Lung (tissue), 11 donors: ENCODE measurements at regions not wholly inside any gene's neighbourhood (a gene's known extent, or its start where the extent isn't known, plus 50 kb on each side); places are given as distances from the start of the nearest gene placed in this dataset.

Experiments
- ATAC-seq: fragments of 200-7000 bp; cut with Tn5 transposase; one replicate; pipeline ENCODE4 v1.9.1; 2020; ENCODE audit warnings: moderate number of reproducible peaks; ENCODE audit not compliant: insufficient read depth, low FRiP score
- DNase-seq, 3 donors: peaks; one replicate each; pipeline ENCODE4 v3.0.0-alpha.2; 2013 to 2017
- H3K27ac ChIP-seq, 2 donors: one replicate each; pipeline ENCODE4 v1.5.1; 2013; ENCODE audit warnings: mild to moderate bottlenecking in 2 of 2, moderate library complexity in 2 of 2, control low read depth in 1 of 2, inconsistent platforms in 1 of 2, low read depth in 1 of 2, low read length in 1 of 2
- H3K27me3 ChIP-seq, 3 donors: one replicate each; pipeline ENCODE4 v1.5.1; 2013; ENCODE audit warnings: low read length in 2 of 3; ENCODE audit not compliant: control insufficient read depth in 3 of 3, insufficient read depth in 3 of 3
- H3K36me3 ChIP-seq, 4 donors: one replicate each; pipeline ENCODE4 v1.5.1; 2013; ENCODE audit warnings: low read length in 4 of 4, mild to moderate bottlenecking in 1 of 4, moderate library complexity in 1 of 4; ENCODE audit not compliant: control insufficient read depth in 4 of 4, insufficient read depth in 4 of 4
- H3K4me1 ChIP-seq, 5 donors: one replicate each; pipeline ENCODE4 v1.5.1; 2013; ENCODE audit warnings: low read length in 5 of 5, mild to moderate bottlenecking in 2 of 5, moderate library complexity in 1 of 5; ENCODE audit not compliant: control insufficient read depth in 5 of 5, insufficient read depth in 5 of 5
- H3K4me3 ChIP-seq: one replicate; pipeline ENCODE4 v1.5.1; 2013; ENCODE audit warnings: mild to moderate bottlenecking, control low read depth, moderate library complexity
- H3K9ac ChIP-seq, 2 donors: one replicate each; pipeline ENCODE4 v1.5.1; 2013; ENCODE audit warnings: low read length in 2 of 2, control low read depth in 1 of 2; ENCODE audit not compliant: insufficient read depth in 1 of 2
- H3K9me3 ChIP-seq, 4 donors: one replicate each; pipeline ENCODE4 v1.5.1; 2013; ENCODE audit warnings: low read length in 3 of 4, mild to moderate bottlenecking in 1 of 4, moderate library complexity in 1 of 4; ENCODE audit not compliant: control insufficient read depth in 4 of 4, insufficient read depth in 3 of 4
- CTCF ChIP-seq: IDR thresholded peaks from 2 replicates; pipeline ENCODE4 v1.5.1; 2012; ENCODE audit warnings: mild to moderate bottlenecking; ENCODE audit errors: control extremely low read depth, extremely low read depth
- WGBS, 2 donors: extraction: QIAGEN DNeasy Blood & Tissue Kit; methylation state at CpG; one replicate each; pipeline ENCODE4 v1.1.7; 2013; 5-methylcytosine and 5-hydroxymethylcytosine counted together
- donor health status: control.
- donor health status: control.
- donor health status: Bipolar disorder and iron deficiency.
- donor health status: healthy.
- donor health status: DM: yes; HTN: yes; CAD: no.

- Histone ChIP-seq H3K9me3 (no peaks in the 10 kb centered on the region), H3K4me3 (no peak overlapping the region), H3K9ac (no peak overlapping the region), H3K36me3 (no peaks in the 10 kb centered on the region), H3K4me1 (peaks cover 0 to 10% (median 0%) of the 10 kb centered on the region in 5 donors), H3K27me3 (no peaks in the 10 kb centered on the region), H3K27ac (no peak overlapping the region)
- ATAC-seq (no peak), DNase-seq (no peak)
- 95 to 100% methylated on average over 1 of the region's 1 CpG for WGBS, 2 donors
- no peak for TF ChIP-seq CTCF
These were observed 61.6 kb upstream of the MAF start for GRCh38 chr16:79662122-79662521.

- peaks cover 0 to 15% (median 0%) of the 10 kb centered on the region in 5 donors for H3K4me1 ChIP-seq
- H3K36me3 ChIP-seq = no peaks in the 10 kb centered on the region
- 89 to 97% methylated on average over 5 of the region's 5 CpGs for WGBS, 2 donors
- H3K9me3 ChIP-seq = no peaks in the 10 kb centered on the region
- no peaks in the 10 kb centered on the region for H3K27me3 ChIP-seq
- DNase-seq (no peak), ATAC-seq (no peak)
- no peak for TF ChIP-seq CTCF
- no peak overlapping the region for H3K27ac ChIP-seq
- H3K9ac ChIP-seq = no peak overlapping the region
- H3K4me3 ChIP-seq = no peak overlapping the region
These were observed 61.0 kb upstream of the MAF start for GRCh38 chr16:79661578-79661977.

GRCh38 chr16:79659344-79659743 is 58.8 kb upstream of the MAF start:
- Histone ChIP-seq H3K4me1 (peaks cover 0 to 13% (median 1%) of the 10 kb centered on the region in 5 donors), H3K9ac (no peak overlapping the region), H3K36me3 (no peaks in the 10 kb centered on the region), H3K27ac (no peak overlapping the region), H3K9me3 (no peaks in the 10 kb centered on the region), H3K27me3 (no peaks in the 10 kb centered on the region), H3K4me3 (no peak overlapping the region)
- DNase-seq (no peak), ATAC-seq (no peak)
- whole genome bisulfite sequencing, 2 donors = 65 to 82% methylated on average over 5 of the region's 5 CpGs
- no peak for TF ChIP-seq CTCF
